Naive thymus-derived CD4-positive, alpha-beta T cell (primary cell): ENCODE measurements at regions not wholly inside any gene's neighbourhood (a gene's known extent, or its start where the extent isn't known, plus 50 kb on each side); places are given as distances from the start of the nearest gene placed in this dataset.
A peak's percentile ranks its signal among the peaks of the same experiment; 100 is the strongest.
"Not testable (repeated sequence)": the region's sequence is repeated elsewhere in the genome, so short reads cannot be mapped to it uniquely, and the experiment has no call there.

Experiments used
- ATAC-seq: fragments of 150-1000 bp; cut with Tn5 transposase; 2 replicates; pipeline ENCODE4 v1.10.0; 2021; ENCODE audit warnings: mild to moderate bottlenecking, moderate library complexity
- CTCF ChIA-PET: fragments of 350-600 bp; sonication (Branson Sonifier 250); formaldehyde crosslinking; loops from one replicate; lab custom pipeline; 2021; ENCODE audit warnings: antibody characterized with exemption; lab: Charles Lee
- POLR2A ChIA-PET: fragments of 350-600 bp; sonication (Branson Sonifier 250); formaldehyde crosslinking; loops from one replicate; lab custom pipeline; 2021; ENCODE audit warnings: antibody characterized with exemption, inconsistent platforms; lab: Charles Lee
- DNase-seq, 9 donors: peaks; one replicate each; pipeline versions ENCODE4 v3.0.0 to v3.0.0-alpha.2; 2020 to 2022; ENCODE audit warnings: mixed read lengths in 1 of 9
- H3K27ac ChIP-seq: one replicate; pipeline ENCODE4 v1.7.0; 2013; ENCODE audit warnings: mild to moderate bottlenecking, low read depth, low read length, moderate library complexity
- H3K27me3 ChIP-seq, 2 donors: one replicate each; pipeline ENCODE4 v1.7.0; 2013; ENCODE audit warnings: low read length in 2 of 2, mild to moderate bottlenecking in 2 of 2, moderate library complexity in 2 of 2; ENCODE audit not compliant: control insufficient read depth in 2 of 2, insufficient read depth in 2 of 2
- H3K36me3 ChIP-seq, 3 experiments: 1 replicate in 2 of 3; 2 replicates in 1 of 3; pipeline ENCODE4 v1.7.0; 2013; ENCODE audit warnings: low read length in 3 of 3, mild to moderate bottlenecking in 3 of 3, moderate library complexity in 1 of 3; ENCODE audit not compliant: insufficient read depth in 3 of 3, control insufficient read depth in 2 of 3
- H3K4me1 ChIP-seq, 2 donors: one replicate each; pipeline ENCODE4 v1.7.0; 2013; ENCODE audit warnings: low read length in 2 of 2, mild to moderate bottlenecking in 2 of 2, moderate library complexity in 1 of 2; ENCODE audit not compliant: control insufficient read depth in 2 of 2, insufficient read depth in 2 of 2
- H3K4me3 ChIP-seq: 2 replicates; pipeline ENCODE4 v1.7.0; 2013; ENCODE audit warnings: mild to moderate bottlenecking, low read length
- H3K9me3 ChIP-seq, 3 experiments: 1 replicate in 2 of 3; 2 replicates in 1 of 3; pipeline ENCODE4 v1.7.0; 2013; ENCODE audit warnings: low read length in 3 of 3; ENCODE audit not compliant: control insufficient read depth in 2 of 3
- H3K27ac Mint-ChIP-seq, 9 donors: one replicate each; pipeline ENCODE4 v1.8.0; 2020 to 2022; ENCODE audit warnings: mixed read lengths in 9 of 9, mild to moderate bottlenecking in 8 of 9, moderate library complexity in 5 of 9, inconsistent platforms in 2 of 9
- H3K27me3 Mint-ChIP-seq, 5 donors: one replicate each; pipeline ENCODE4 v1.8.0; 2021 to 2022; ENCODE audit warnings: mixed read lengths in 5 of 5, mild to moderate bottlenecking in 1 of 5
- H3K36me3 Mint-ChIP-seq, 5 donors: one replicate each; pipeline ENCODE4 v1.8.0; 2020 to 2022; ENCODE audit warnings: mixed read lengths in 5 of 5, mild to moderate bottlenecking in 3 of 5, inconsistent platforms in 1 of 5
- H3K4me1 Mint-ChIP-seq, 7 donors: one replicate each; pipeline ENCODE4 v1.8.0; 2020 to 2022; ENCODE audit warnings: mixed read lengths in 7 of 7, mild to moderate bottlenecking in 3 of 7, inconsistent platforms in 1 of 7
- H3K4me3 Mint-ChIP-seq, 10 donors: one replicate each; pipeline ENCODE4 v1.8.0; 2020 to 2022; ENCODE audit warnings: mild to moderate bottlenecking in 10 of 10, mixed read lengths in 10 of 10, moderate library complexity in 6 of 10, inconsistent platforms in 2 of 10
- H3K9me3 Mint-ChIP-seq, 11 donors: one replicate each; pipeline ENCODE4 v1.8.0; 2020 to 2022; ENCODE audit warnings: mixed read lengths in 11 of 11, mild to moderate bottlenecking in 4 of 11, inconsistent platforms in 1 of 11, moderate library complexity in 1 of 11
- intact Hi-C, 2 donors: fragments of 100-400 bp; cut with micrococcal nuclease; formaldehyde crosslinking; loops; one replicate each; pipeline ENCODE4 v1.15.1; 2023

- H3K27me3 ChIP-seq, CTCF ChIA-PET, intact Hi-C loops, H3K27ac ChIP-seq, H3K9me3 ChIP-seq, H3K27ac Mint-ChIP-seq, DNase-seq, H3K4me1 Mint-ChIP-seq, H3K36me3 Mint-ChIP-seq, H3K4me3 Mint-ChIP-seq, H3K4me1 ChIP-seq, H3K4me3 ChIP-seq, H3K36me3 ChIP-seq, POLR2A ChIA-PET: not testable (repeated sequence)
- H3K27me3 Mint-ChIP-seq = peaks cover 0 to 11% (median 5%) of the 10 kb centered on the region in 5 donors
- H3K9me3 Mint-ChIP-seq = peaks cover 0 to 12% (median 4%) of the 10 kb centered on the region in 11 donors
- peak; percentile 16 for ATAC-seq
Measured at GRCh38 chr9:60525879-60526686, 388.1 kb upstream of the SPATA31A5 start.

GRCh38 chr9:60526694-60527231 lies 387.4 kb upstream of the SPATA31A5 start:
- H3K4me3 ChIP-seq, H3K9me3 ChIP-seq, H3K4me1 ChIP-seq, CTCF ChIA-PET, H3K4me3 Mint-ChIP-seq, H3K36me3 ChIP-seq, H3K36me3 Mint-ChIP-seq, H3K27me3 ChIP-seq, H3K27ac ChIP-seq, DNase-seq, H3K27ac Mint-ChIP-seq, intact Hi-C loops, ATAC-seq, POLR2A ChIA-PET: not testable (repeated sequence)
- H3K4me1 Mint-ChIP-seq = peaks cover 0 to 10% (median 0%) of the 10 kb centered on the region in 7 donors
- peaks cover 0 to 11% (median 5%) of the 10 kb centered on the region in 5 donors for H3K27me3 Mint-ChIP-seq
- peaks cover 0 to 12% (median 4%) of the 10 kb centered on the region in 11 donors for H3K9me3 Mint-ChIP-seq

GRCh38 chr9:60544518-60544917 lies 369.7 kb upstream of the SPATA31A5 start:
- H3K27me3 Mint-ChIP-seq, H3K27me3 ChIP-seq, ATAC-seq, H3K4me1 Mint-ChIP-seq, H3K27ac Mint-ChIP-seq, POLR2A ChIA-PET, H3K27ac ChIP-seq, intact Hi-C loops, H3K4me1 ChIP-seq, H3K4me3 ChIP-seq, DNase-seq, CTCF ChIA-PET, H3K9me3 ChIP-seq, H3K4me3 Mint-ChIP-seq, H3K36me3 ChIP-seq: not testable (repeated sequence)
- peaks cover 0 to 42% (median 12%) of the 10 kb centered on the region in 11 donors for H3K9me3 Mint-ChIP-seq
- H3K36me3 Mint-ChIP-seq = peaks cover 0 to 17% (median 0%) of the 10 kb centered on the region in 5 donors

- POLR2A ChIA-PET = no interaction called here
Measured at GRCh38 chr9:60545346-60545877, 368.8 kb upstream of the SPATA31A5 start.

GRCh38 chr9:60545878-60546385 lies 368.3 kb upstream of the SPATA31A5 start:
- Mint-ChIP-seq H3K36me3 (peaks cover 0 to 17% (median 0%) of the 10 kb centered on the region in 5 donors), H3K27me3 (no peaks in the 10 kb centered on the region), H3K27ac (no peak overlapping the region), H3K4me1 (peaks cover 0 to 4% (median 0%) of the 10 kb centered on the region in 7 donors), H3K4me3 (no peak overlapping the region), H3K9me3 (peaks cover 0 to 42% (median 9%) of the 10 kb centered on the region in 11 donors)
- POLR2A ChIA-PET = no interaction called here
- no peak for DNase-seq
- ATAC-seq = no peak
- CTCF ChIA-PET = no interaction called here
- intact Hi-C loops = no loop called here
- Histone ChIP-seq H3K4me3 (no peak overlapping the region), H3K27ac (no peak overlapping the region), H3K27me3 (no peaks in the 10 kb centered on the region), H3K36me3 (no peaks in the 10 kb centered on the region), H3K4me1 (no peaks in the 10 kb centered on the region), H3K9me3 (peaks cover 0 to 7% (median 0%) of the 10 kb centered on the region in 3 experiments)

More at GRCh38 chr9:60545346-60545877, 368.8 kb upstream of the SPATA31A5 start:
- no peaks in the 10 kb centered on the region for H3K36me3 ChIP-seq
- H3K27ac ChIP-seq = no peak overlapping the region
- CTCF ChIA-PET = no interaction called here
- no peaks in the 10 kb centered on the region for H3K27me3 Mint-ChIP-seq
- H3K27me3 ChIP-seq = no peaks in the 10 kb centered on the region
- no peak overlapping the region for H3K4me3 Mint-ChIP-seq
- H3K4me1 Mint-ChIP-seq = peaks cover 0 to 4% (median 0%) of the 10 kb centered on the region in 7 donors
- H3K9me3 ChIP-seq = peaks cover 0 to 7% (median 0%) of the 10 kb centered on the region in 3 experiments
- no peak for DNase-seq
- no peak overlapping the region for H3K4me3 ChIP-seq
- ATAC-seq = no peak
- H3K9me3 Mint-ChIP-seq = peaks cover 0 to 42% (median 9%) of the 10 kb centered on the region in 11 donors
- no peak overlapping the region for H3K27ac Mint-ChIP-seq
- intact Hi-C loops = no loop called here
- H3K4me1 ChIP-seq = no peaks in the 10 kb centered on the region
- H3K36me3 Mint-ChIP-seq = peaks cover 0 to 17% (median 0%) of the 10 kb centered on the region in 5 donors

GRCh38 chr9:60546406-60546805 lies 367.8 kb upstream of the SPATA31A5 start:
- Histone ChIP-seq H3K36me3 (no peaks in the 10 kb centered on the region), H3K27ac (no peak overlapping the region), H3K4me1 (no peaks in the 10 kb centered on the region), H3K27me3 (no peaks in the 10 kb centered on the region), H3K4me3 (no peak overlapping the region), H3K9me3 (peaks cover 0 to 7% (median 0%) of the 10 kb centered on the region in 3 experiments)
- Mint-ChIP-seq H3K9me3 (peaks cover 0 to 39% (median 9%) of the 10 kb centered on the region in 11 donors), H3K4me3 (no peak overlapping the region), H3K27ac (no peak overlapping the region), H3K4me1 (peaks cover 0 to 4% (median 0%) of the 10 kb centered on the region in 7 donors), H3K27me3 (no peaks in the 10 kb centered on the region), H3K36me3 (peaks cover 0 to 17% (median 0%) of the 10 kb centered on the region in 5 donors)
- intact Hi-C loops = no loop called here
- DNase-seq (no peak), ATAC-seq (no peak)
- CTCF ChIA-PET = no interaction called here
- POLR2A ChIA-PET = no interaction called here
